ENCODE measurements at regions not wholly inside any gene's neighbourhood (a gene's known extent, or its start where the extent isn't known, plus 50 kb on each side); places are given as distances from the start of the nearest gene placed in this dataset.

GRCh38 chr2:120978359-120979050 is 242.8 kb downstream of the GLI2 start:
- TF ChIP-seq CTCF (conservative IDR thresholded peaks at IDR 0.05 in 1 of 2, IDR thresholded peaks at IDR 0.05 in 1 of 2; ENCODE audit: extremely low read depth in 1 of 2, insufficient read depth in 1 of 2, low read depth in 1 of 2, low read length in 2 of 2) (no peak), EZH2 (IDR thresholded peaks at IDR 0.05; ENCODE audit: borderline replicate concordance, low read length) (no peak)

Measured in mammary epithelial cell (primary cell).